Breast epithelium (tissue), 3 donors: ENCODE measurements at regions not wholly inside any gene's neighbourhood (a gene's known extent, or its start where the extent isn't known, plus 50 kb on each side); places are given as distances from the start of the nearest gene placed in this dataset.

Source experiments
- POLR2A ChIP-seq: fragments of 450-650 bp; IDR thresholded peaks from one replicate; pipeline ENCODE4 v1.6.1; 2016; ENCODE audit warnings: antibody characterized with exemption, mild to moderate bottlenecking, moderate library complexity
- POLR2AphosphoS5 ChIP-seq, 3 donors: sonication (generic); formaldehyde crosslinking; IDR thresholded peaks; one replicate each; pipeline ENCODE4 v1.6.1; 2017; ENCODE audit warnings: antibody characterized with exemption in 3 of 3

GRCh38 chr9:16179566-16179965, 626.7 kb downstream of the CCDC171 start:
- TF ChIP-seq POLR2AphosphoS5 (IDR thresholded peaks at IDR 0.05) (no peak), POLR2A (no peak)
